Spleen (tissue), 7 donors: ENCODE measurements at regions not wholly inside any gene's neighbourhood (a gene's known extent, or its start where the extent isn't known, plus 50 kb on each side); places are given as distances from the start of the nearest gene placed in this dataset.

Experiments used
- CTCF ChIP-seq, 11 experiments: fragments of 200-600 bp in 7 of 11; fragments of 450-650 bp in 4 of 11; sonication (generic) in 4 of 11; IDR thresholded peaks in 8 of 11; conservative IDR thresholded peaks in 3 of 11; 1 replicate in 7 of 11; 2 replicates in 4 of 11; pipeline versions ENCODE4 v1.4.0 to v1.8.0; 2016 to 2021; ENCODE audit warnings: antibody characterized with exemption in 11 of 11, inconsistent platforms in 4 of 11, mild to moderate bottlenecking in 1 of 11
- POLR2A ChIP-seq, 3 donors: fragments of 450-650 bp; IDR thresholded peaks; one replicate each; pipeline ENCODE4 v1.5.1; 2017; ENCODE audit warnings: antibody characterized with exemption in 3 of 3, mild to moderate bottlenecking in 1 of 3
- POLR2AphosphoS5 ChIP-seq, 3 donors: sonication (generic); formaldehyde crosslinking; IDR thresholded peaks; one replicate each; pipeline ENCODE4 v1.5.1; 2017; ENCODE audit warnings: antibody characterized with exemption in 3 of 3
- donor health status: DM: no; HTN: no; CAD: no; lungs with moderate emphysema.
- donor health status: DM: no; HTN: no; CAD: no.
- donor health status: DM: no; HTN: no; CAD: no.

- TF ChIP-seq CTCF (IDR thresholded peaks at IDR 0.05 in 8 of 11, conservative IDR thresholded peaks at IDR 0.05 in 3 of 11) (no peak), POLR2A (IDR thresholded peaks at IDR 0.05) (no peak), POLR2AphosphoS5 (IDR thresholded peaks at IDR 0.05) (no peak)
Measured at GRCh38 chr15:61657461-61657860, 402.8 kb downstream of the VPS13C start.
